ENCODE measurements at regions not wholly inside any gene's neighbourhood (a gene's known extent, or its start where the extent isn't known, plus 50 kb on each side); places are given as distances from the start of the nearest gene placed in this dataset.

DNA sequence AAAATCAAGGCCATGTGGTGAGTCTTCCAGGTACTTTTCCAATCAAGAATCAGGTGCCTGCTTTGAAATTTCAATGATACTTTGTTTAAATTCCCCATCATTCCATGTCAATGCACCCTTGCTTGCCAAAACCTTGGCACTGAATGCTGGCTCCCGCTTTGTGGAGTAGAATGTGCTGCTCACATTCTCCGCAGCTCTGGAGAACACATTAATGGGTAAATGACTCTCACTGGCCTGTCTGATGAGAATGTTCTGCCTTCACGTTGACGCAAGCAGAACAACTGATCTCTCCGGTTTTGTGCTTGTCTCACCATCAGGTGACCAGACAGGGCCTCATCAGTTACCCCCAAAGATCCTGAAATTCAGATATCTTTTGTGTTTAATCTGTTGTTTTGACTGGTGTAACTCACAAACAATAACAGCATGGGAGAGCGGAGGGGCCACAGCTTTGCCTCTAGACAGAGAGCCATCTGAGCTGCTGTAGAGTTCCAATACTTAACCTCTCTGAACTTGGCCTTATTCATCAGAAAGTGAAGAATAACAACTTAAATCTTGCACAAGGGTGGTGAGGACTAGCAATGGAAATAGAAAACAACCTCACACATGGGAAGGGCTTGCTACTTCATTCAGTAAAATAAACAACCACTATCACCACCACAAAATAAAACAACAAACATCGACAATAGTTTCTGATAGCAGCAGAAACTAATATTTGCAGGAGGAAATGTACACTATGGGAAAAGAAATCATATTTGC is 276.9 kb upstream of the IGFBP3 start:
- DNase-seq (no peak), ATAC-seq (ENCODE audit: poor library complexity) (no peak)
- Histone ChIP-seq H3K9me3 (ENCODE audit: control insufficient read depth in 1 of 2, insufficient read depth in 1 of 2, low read length in 2 of 2) (no peaks in the 10 kb centered on the region), H3K4me3 (ENCODE audit: low read length) (no peak overlapping the region), H3K27me3 (ENCODE audit: control insufficient read depth in 1 of 2, insufficient read depth in 2 of 2, low read length in 2 of 2) (no peaks in the 10 kb centered on the region), H3K27ac (ENCODE audit: low read depth in 1 of 2, low read length in 2 of 2) (no peak overlapping the region), H3K4me1 (ENCODE audit: insufficient read depth, low read length) (no peaks in the 10 kb centered on the region), H3K36me3 (ENCODE audit: insufficient read depth, low read length) (no peaks in the 10 kb centered on the region)
- Mint-ChIP-seq H3K9me3 (no peaks in the 10 kb centered on the region), H3K36me3 (ENCODE audit: low read depth) (no peaks in the 10 kb centered on the region), H3K27ac (no peak overlapping the region), H3K27me3 (no peaks in the 10 kb centered on the region), H3K4me1 (ENCODE audit: low read depth) (no peaks in the 10 kb centered on the region), H3K4me3 (no peak overlapping the region)
- intact Hi-C loops (cut with DNase I, micrococcal nuclease) = no loop called here
- POLR2A ChIA-PET = no interaction called here
- CTCF ChIA-PET = no interaction called here
- TF ChIP-seq, protein P1, sequence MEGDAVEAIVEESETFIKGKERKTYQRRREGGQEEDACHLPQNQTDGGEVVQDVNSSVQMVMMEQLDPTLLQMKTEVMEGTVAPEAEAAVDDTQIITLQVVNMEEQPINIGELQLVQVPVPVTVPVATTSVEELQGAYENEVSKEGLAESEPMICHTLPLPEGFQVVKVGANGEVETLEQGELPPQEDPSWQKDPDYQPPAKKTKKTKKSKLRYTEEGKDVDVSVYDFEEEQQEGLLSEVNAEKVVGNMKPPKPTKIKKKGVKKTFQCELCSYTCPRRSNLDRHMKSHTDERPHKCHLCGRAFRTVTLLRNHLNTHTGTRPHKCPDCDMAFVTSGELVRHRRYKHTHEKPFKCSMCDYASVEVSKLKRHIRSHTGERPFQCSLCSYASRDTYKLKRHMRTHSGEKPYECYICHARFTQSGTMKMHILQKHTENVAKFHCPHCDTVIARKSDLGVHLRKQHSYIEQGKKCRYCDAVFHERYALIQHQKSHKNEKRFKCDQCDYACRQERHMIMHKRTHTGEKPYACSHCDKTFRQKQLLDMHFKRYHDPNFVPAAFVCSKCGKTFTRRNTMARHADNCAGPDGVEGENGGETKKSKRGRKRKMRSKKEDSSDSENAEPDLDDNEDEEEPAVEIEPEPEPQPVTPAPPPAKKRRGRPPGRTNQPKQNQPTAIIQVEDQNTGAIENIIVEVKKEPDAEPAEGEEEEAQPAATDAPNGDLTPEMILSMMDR (IDR thresholded peaks at IDR 0.05) = no peak

- CTCF ChIA-PET = no interaction called here
- no peaks in the 10 kb centered on the region for H3K36me3 ChIP-seq (ENCODE audit: insufficient read depth, low read length)
- Mint-ChIP-seq H3K27ac (no peak overlapping the region), H3K9me3 (no peaks in the 10 kb centered on the region), H3K27me3 (no peaks in the 10 kb centered on the region), H3K4me1 (ENCODE audit: low read depth) (no peaks in the 10 kb centered on the region), H3K36me3 (ENCODE audit: low read depth) (no peaks in the 10 kb centered on the region), H3K4me3 (no peak overlapping the region)
- ATAC-seq (ENCODE audit: poor library complexity) (no peak), DNase-seq (no peak)
- no peak overlapping the region for H3K27ac ChIP-seq (ENCODE audit: low read depth in 1 of 2, low read length in 2 of 2)
- H3K4me3 ChIP-seq (ENCODE audit: low read length) = no peak overlapping the region
- no peaks in the 10 kb centered on the region for H3K27me3 ChIP-seq (ENCODE audit: control insufficient read depth in 1 of 2, insufficient read depth in 2 of 2, low read length in 2 of 2)
- POLR2A ChIA-PET = no interaction called here
- TF ChIP-seq, protein P1 (IDR thresholded peaks at IDR 0.05) = no peak
- no peaks in the 10 kb centered on the region for H3K4me1 ChIP-seq (ENCODE audit: insufficient read depth, low read length)
- intact Hi-C loops (cut with DNase I, micrococcal nuclease) = no loop called here
- H3K9me3 ChIP-seq (ENCODE audit: control insufficient read depth in 1 of 2, insufficient read depth in 1 of 2, low read length in 2 of 2) = no peaks in the 10 kb centered on the region
These were observed 274.9 kb upstream of the IGFBP3 start for GRCh38 chr7:46195934-46196333.

GRCh38 chr7:46192271-46192670 is 271.2 kb upstream of the IGFBP3 start:
- Histone ChIP-seq H3K36me3 (ENCODE audit: insufficient read depth, low read length) (no peaks in the 10 kb centered on the region), H3K9me3 (ENCODE audit: control insufficient read depth in 1 of 2, insufficient read depth in 1 of 2, low read length in 2 of 2) (no peaks in the 10 kb centered on the region), H3K27ac (ENCODE audit: low read depth in 1 of 2, low read length in 2 of 2) (no peak overlapping the region), H3K4me1 (ENCODE audit: insufficient read depth, low read length) (no peaks in the 10 kb centered on the region), H3K27me3 (ENCODE audit: control insufficient read depth in 1 of 2, insufficient read depth in 2 of 2, low read length in 2 of 2) (no peaks in the 10 kb centered on the region), H3K4me3 (ENCODE audit: low read length) (no peak overlapping the region)
- Mint-ChIP-seq H3K27me3 (no peaks in the 10 kb centered on the region), H3K4me3 (no peak overlapping the region), H3K36me3 (ENCODE audit: low read depth) (no peaks in the 10 kb centered on the region), H3K4me1 (ENCODE audit: low read depth) (no peaks in the 10 kb centered on the region), H3K9me3 (no peaks in the 10 kb centered on the region), H3K27ac (no peak overlapping the region)
- ChIA-PET CTCF (no interaction called here), POLR2A (no interaction called here)
- ATAC-seq (ENCODE audit: poor library complexity) (no peak), DNase-seq (no peak)
- intact Hi-C loops (cut with DNase I, micrococcal nuclease) = no loop called here
- TF ChIP-seq, protein P1 (IDR thresholded peaks at IDR 0.05) = no peak

All from CD4-positive, alpha-beta T cell (primary cell).